PC-9 (cell line): ENCODE measurements at regions not wholly inside any gene's neighbourhood (a gene's known extent, or its start where the extent isn't known, plus 50 kb on each side); places are given as distances from the start of the nearest gene placed in this dataset.

Source experiments
- CTCF ChIP-seq: fragments of 200-600 bp; sonication (generic); conservative IDR thresholded peaks from 2 replicates; pipeline ENCODE4 v1.6.1; 2017; ENCODE audit warnings: mixed run types, antibody characterized with exemption, mild to moderate bottlenecking, moderate library complexity
- EZH2 ChIP-seq: fragments of 200-600 bp; sonication (generic); IDR thresholded peaks from 2 replicates; pipeline ENCODE4 v1.8.0; 2017; ENCODE audit warnings: antibody characterized with exemption, low read depth

GRCh38 chr7:131130324-131130723, 197.4 kb upstream of the MKLN1 start:
- no peak for TF ChIP-seq CTCF
- TF ChIP-seq EZH2 = no peak
